ENCODE measurements at regions not wholly inside any gene's neighbourhood (a gene's known extent, or its start where the extent isn't known, plus 50 kb on each side); places are given as distances from the start of the nearest gene placed in this dataset.

DNA sequence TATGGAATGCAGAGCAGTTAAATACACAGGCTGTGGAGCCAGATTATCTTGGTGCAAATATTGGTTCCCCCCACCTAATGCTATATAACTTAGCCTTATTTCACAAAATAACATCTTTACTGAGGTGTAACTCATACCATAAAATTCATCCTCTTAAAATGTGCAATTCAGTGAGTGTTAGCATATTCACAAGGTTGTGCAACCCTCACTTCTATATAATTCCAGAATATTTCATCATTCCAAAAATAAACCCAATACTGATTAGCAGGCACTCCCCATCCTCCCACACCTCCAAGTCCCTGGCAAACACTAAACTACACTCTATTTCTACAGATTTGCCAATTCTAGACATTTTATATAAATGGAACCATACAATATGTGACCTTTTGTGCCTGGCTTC, 116.3 kb upstream of the CNTN1 start:
- no peak for TF ChIP-seq EZH2phosphoT487 (IDR thresholded peaks at IDR 0.05; ENCODE audit: borderline replicate concordance)
- TF ChIP-seq, protein P1, sequence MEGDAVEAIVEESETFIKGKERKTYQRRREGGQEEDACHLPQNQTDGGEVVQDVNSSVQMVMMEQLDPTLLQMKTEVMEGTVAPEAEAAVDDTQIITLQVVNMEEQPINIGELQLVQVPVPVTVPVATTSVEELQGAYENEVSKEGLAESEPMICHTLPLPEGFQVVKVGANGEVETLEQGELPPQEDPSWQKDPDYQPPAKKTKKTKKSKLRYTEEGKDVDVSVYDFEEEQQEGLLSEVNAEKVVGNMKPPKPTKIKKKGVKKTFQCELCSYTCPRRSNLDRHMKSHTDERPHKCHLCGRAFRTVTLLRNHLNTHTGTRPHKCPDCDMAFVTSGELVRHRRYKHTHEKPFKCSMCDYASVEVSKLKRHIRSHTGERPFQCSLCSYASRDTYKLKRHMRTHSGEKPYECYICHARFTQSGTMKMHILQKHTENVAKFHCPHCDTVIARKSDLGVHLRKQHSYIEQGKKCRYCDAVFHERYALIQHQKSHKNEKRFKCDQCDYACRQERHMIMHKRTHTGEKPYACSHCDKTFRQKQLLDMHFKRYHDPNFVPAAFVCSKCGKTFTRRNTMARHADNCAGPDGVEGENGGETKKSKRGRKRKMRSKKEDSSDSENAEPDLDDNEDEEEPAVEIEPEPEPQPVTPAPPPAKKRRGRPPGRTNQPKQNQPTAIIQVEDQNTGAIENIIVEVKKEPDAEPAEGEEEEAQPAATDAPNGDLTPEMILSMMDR (conservative IDR thresholded peaks at IDR 0.05; ENCODE audit: low read length): no peak
- H2AFZ ChIP-seq (ENCODE audit: low read length): no peak overlapping the region
- no peak overlapping the region for H3K4me2 ChIP-seq (ENCODE audit: low read depth, low read length, poor library complexity, severe bottlenecking)
- no peak overlapping the region for H3K4me3 ChIP-seq (ENCODE audit: low read length, poor library complexity, severe bottlenecking)
- no peaks in the 10 kb centered on the region for H3K79me2 ChIP-seq (ENCODE audit: insufficient read depth, low read length)
- H3K9me3 ChIP-seq (ENCODE audit: insufficient read depth, low read depth, low read length): no peaks in the 10 kb centered on the region; the same call in 1 of the 2 replicates
- H3K4me1 ChIP-seq (ENCODE audit: insufficient read depth, low read length, poor library complexity, severe bottlenecking): no peaks in the 10 kb centered on the region
- H3K9me2 ChIP-seq (replicated peaks; ENCODE audit: low read depth, low read length): no peaks in the 10 kb centered on the region
- no peak overlapping the region for H3K9ac ChIP-seq (ENCODE audit: low read depth, low read length, poor library complexity, severe bottlenecking)
- H3K36me3 ChIP-seq (ENCODE audit: insufficient read depth, low read length): no peaks in the 10 kb centered on the region
- H3F3A ChIP-seq (ENCODE audit: low read depth): no peaks in the 10 kb centered on the region
- H4K20me1 ChIP-seq (ENCODE audit: insufficient read depth, low read length, poor library complexity, severe bottlenecking): no peaks in the 10 kb centered on the region
- no peaks in the 10 kb centered on the region for H3K27me3 ChIP-seq (ENCODE audit: insufficient read depth, low read length, poor library complexity, severe bottlenecking)

DNA sequence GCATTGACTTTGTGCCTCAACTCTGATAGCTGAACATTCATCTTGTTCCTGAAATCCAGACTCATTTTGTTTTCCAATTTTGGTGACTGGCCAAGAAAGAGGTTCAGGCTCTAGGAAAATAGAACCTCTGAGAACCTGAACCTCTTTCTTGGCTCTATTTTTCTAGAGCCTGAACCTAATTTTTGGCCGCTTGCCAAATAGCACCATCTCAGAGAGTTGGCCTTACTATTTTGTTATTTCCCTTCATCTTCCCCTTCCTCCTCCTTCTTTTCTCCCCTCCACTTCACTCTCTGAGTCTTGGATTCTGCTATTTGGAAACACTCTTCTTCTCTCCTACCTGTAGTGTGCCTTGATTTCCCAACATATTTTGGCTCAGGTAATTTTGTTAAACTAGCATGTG, 114.4 kb upstream of the CNTN1 start:
- no peaks in the 10 kb centered on the region for H4K20me1 ChIP-seq (ENCODE audit: insufficient read depth, low read length, poor library complexity, severe bottlenecking)
- H3K4me2 ChIP-seq (ENCODE audit: low read depth, low read length, poor library complexity, severe bottlenecking): no peak overlapping the region
- H3K27me3 ChIP-seq (ENCODE audit: insufficient read depth, low read length, poor library complexity, severe bottlenecking): no peaks in the 10 kb centered on the region
- no peaks in the 10 kb centered on the region for H3K4me1 ChIP-seq (ENCODE audit: insufficient read depth, low read length, poor library complexity, severe bottlenecking)
- H3K9me3 ChIP-seq (ENCODE audit: insufficient read depth, low read depth, low read length): peaks cover 6% of the 10 kb centered on the region; the same call in 1 of the 2 replicates
- TF ChIP-seq, protein P1 (conservative IDR thresholded peaks at IDR 0.05; ENCODE audit: low read length): no peak
- TF ChIP-seq EZH2phosphoT487 (IDR thresholded peaks at IDR 0.05; ENCODE audit: borderline replicate concordance): no peak
- no peaks in the 10 kb centered on the region for H3K9me2 ChIP-seq (replicated peaks; ENCODE audit: low read depth, low read length)
- no peaks in the 10 kb centered on the region for H3K79me2 ChIP-seq (ENCODE audit: insufficient read depth, low read length)
- H3K4me3 ChIP-seq (ENCODE audit: low read length, poor library complexity, severe bottlenecking): no peak overlapping the region
- H2AFZ ChIP-seq (ENCODE audit: low read length): no peak overlapping the region
- no peaks in the 10 kb centered on the region for H3K36me3 ChIP-seq (ENCODE audit: insufficient read depth, low read length)
- no peaks in the 10 kb centered on the region for H3F3A ChIP-seq (ENCODE audit: low read depth)
- no peak overlapping the region for H3K9ac ChIP-seq (ENCODE audit: low read depth, low read length, poor library complexity, severe bottlenecking)

DNA sequence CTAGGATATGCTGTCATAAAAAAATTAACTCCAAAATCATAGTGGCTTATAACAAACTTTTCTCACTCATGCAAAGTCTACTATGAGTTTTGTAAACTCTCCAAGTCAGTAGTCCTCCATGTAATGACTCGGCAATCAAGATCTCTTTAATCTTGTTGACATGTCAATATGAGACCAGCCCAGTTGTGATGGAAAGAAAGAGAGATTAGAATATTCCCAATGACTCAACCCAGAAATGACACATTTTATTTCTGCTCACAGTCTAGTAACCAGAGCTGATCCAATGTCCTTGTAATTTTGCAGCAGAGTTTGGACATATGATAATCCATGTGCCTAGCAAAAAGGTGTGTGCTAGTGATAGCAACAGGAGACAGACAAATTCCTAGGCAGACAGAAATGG, 112.6 kb upstream of the CNTN1 start:
- no peaks in the 10 kb centered on the region for H3K27me3 ChIP-seq (ENCODE audit: insufficient read depth, low read length, poor library complexity, severe bottlenecking)
- no peaks in the 10 kb centered on the region for H3K36me3 ChIP-seq (ENCODE audit: insufficient read depth, low read length)
- H3K9me3 ChIP-seq (ENCODE audit: insufficient read depth, low read depth, low read length): peaks cover 6% of the 10 kb centered on the region; the same call in 1 of the 2 replicates
- H3K4me3 ChIP-seq (ENCODE audit: low read length, poor library complexity, severe bottlenecking): no peak overlapping the region
- H3K4me2 ChIP-seq (ENCODE audit: low read depth, low read length, poor library complexity, severe bottlenecking): no peak overlapping the region
- H3K9ac ChIP-seq (ENCODE audit: low read depth, low read length, poor library complexity, severe bottlenecking): no peak overlapping the region
- H3K9me2 ChIP-seq (replicated peaks; ENCODE audit: low read depth, low read length): no peaks in the 10 kb centered on the region
- no peaks in the 10 kb centered on the region for H3F3A ChIP-seq (ENCODE audit: low read depth)
- no peaks in the 10 kb centered on the region for H4K20me1 ChIP-seq (ENCODE audit: insufficient read depth, low read length, poor library complexity, severe bottlenecking)
- no peak overlapping the region for H2AFZ ChIP-seq (ENCODE audit: low read length)
- TF ChIP-seq EZH2phosphoT487 (IDR thresholded peaks at IDR 0.05; ENCODE audit: borderline replicate concordance): no peak
- TF ChIP-seq, protein P1 (conservative IDR thresholded peaks at IDR 0.05; ENCODE audit: low read length): no peak
- no peaks in the 10 kb centered on the region for H3K4me1 ChIP-seq (ENCODE audit: insufficient read depth, low read length, poor library complexity, severe bottlenecking)
- no peaks in the 10 kb centered on the region for H3K79me2 ChIP-seq (ENCODE audit: insufficient read depth, low read length)
